HG02798 (cell line): ENCODE measurements at regions not wholly inside any gene's neighbourhood (a gene's known extent, or its start where the extent isn't known, plus 50 kb on each side); places are given as distances from the start of the nearest gene placed in this dataset.

Experiments used
- ATAC-seq: cut with Tn5 transposase; IDR thresholded peaks from one replicate; pipeline ENCODE4 v1.9.1; 2021; ENCODE audit warnings: mild to moderate bottlenecking; ENCODE audit not compliant: unreplicated experiment, poor library complexity

DNA sequence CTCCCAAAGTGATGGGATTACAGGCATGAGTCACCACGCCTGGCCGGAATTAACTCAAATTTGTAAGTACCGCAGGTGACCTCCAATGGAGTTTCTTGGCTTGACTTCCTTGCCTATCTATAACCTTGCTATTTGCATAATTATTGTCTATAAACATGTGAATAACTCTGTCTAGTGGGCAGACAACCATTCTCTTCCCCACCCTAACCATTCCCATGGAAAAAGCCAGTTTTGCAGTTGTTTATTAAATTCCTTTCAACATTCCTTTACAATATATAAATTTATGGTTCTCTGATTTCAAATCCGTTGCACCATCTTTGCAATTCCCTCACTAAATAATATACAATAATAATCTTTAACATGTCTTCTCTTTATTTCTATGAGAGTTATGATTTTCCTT is 61.0 kb upstream of the ZDHHC17 start:
- no peak for ATAC-seq

DNA sequence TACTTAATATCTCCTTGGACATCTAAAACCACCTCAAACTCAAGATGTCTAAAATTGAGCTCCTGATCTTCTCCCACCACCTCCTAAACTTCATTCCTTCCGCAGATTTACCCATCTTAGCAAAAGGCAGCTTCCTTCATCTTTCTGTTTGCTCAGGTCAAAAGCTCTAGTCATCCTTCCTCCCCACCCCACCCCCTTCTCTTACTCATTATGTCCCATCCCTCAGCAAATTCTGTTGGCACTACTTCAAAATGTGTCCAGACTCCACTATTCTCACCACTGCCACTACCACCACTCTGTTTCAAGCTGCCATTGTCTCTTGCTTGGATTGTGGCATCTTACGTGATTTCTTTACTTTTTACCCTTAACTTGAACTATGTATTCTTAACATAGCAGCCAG is 59.2 kb upstream of the ZDHHC17 start:
- no peak for ATAC-seq

DNA sequence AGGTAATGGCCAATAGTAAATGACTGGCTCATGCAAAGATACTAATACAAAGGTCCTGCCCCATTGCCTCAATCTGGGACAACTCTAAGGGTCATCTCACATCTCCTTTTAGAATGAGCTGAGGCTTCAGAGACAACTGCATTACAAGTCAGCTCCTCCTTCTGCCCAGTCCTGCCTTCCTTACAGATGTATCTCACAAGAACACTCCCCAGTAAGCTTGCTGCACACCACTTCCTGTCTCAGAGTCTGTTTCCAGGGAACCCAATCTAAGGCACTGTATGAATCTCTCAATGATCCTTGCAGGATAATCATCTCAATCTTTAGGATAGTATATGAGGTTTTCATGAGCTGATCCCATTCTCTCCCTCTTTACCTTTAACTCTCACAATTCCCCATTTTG is 57.8 kb upstream of the ZDHHC17 start:
- ATAC-seq = no peak

DNA sequence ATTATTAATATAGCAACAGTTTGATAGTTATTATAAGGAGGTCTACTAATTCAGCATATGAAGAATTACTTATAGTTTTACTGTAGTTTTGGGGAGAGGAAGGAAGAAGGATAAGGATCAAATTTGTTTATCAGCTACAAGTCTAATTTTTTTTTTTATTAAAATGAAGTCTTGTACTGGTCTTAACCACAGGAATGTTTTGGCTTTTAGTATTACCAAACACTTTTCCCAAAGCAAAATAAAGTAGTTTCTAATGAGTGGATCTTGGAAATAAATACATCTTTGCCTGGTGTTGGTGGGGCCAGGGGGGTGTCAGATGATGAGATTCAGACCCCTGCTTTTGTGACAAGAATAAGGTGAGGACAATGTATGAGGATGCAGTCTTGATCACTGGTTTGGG is 57.2 kb upstream of the ZDHHC17 start:
- no peak for ATAC-seq

DNA sequence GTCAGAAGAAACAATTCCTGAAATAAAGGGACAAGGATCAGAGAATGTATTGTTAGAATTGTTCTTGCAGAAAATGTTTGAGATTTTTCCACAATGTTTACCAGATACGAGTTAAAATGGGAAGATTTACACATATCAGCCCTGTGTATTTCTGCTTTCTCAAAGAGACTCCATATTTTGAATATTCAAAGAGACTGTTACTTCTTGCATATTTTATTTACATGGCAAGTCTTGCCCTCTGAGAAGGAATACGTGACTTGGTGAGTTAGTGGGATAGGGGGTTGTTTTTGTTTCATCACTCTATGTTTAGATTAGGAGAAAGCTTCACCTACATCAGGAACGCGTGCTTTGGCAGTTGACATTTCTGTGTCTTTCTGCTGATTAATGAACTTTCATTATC is 56.1 kb upstream of the ZDHHC17 start:
- no peak for ATAC-seq

DNA sequence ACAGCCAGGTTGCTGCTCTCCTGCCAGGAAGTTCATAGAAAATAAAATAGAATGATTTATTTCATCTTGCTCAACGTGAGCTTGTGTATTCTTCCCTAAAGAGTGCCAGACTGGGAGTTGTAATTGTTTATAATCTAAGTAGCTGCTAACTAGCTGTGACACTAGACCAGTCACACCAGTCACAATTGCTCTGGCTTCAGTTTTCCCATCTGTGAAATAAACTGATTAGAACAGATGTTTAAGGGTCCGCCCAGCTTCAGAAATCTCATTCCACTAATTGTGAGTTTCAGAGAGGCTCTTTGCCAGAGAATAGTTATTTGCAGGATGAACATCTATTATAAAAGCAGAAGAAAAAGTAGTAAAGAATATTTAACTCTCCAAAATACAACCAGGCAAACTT is 55.6 kb upstream of the ZDHHC17 start:
- ATAC-seq = no peak

DNA sequence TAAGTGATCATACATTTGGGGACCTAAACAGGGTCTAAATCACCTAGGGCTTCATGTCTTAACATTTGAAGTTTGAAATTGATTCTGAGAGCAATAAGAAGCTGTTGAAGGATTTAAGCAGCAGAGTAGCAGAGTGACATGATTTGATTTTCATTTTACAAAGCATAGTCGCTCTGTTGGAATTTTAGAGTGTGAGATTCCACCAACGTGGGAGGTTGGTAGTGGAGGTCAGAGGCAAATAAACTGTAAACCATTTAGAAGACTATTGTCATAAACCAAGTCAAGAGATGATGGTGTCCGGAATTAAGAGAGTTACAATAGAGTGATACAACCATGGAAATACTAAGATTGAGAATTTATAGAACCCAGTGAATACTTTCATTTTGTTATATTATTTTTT is 52.7 kb upstream of the ZDHHC17 start:
- ATAC-seq = no peak

DNA sequence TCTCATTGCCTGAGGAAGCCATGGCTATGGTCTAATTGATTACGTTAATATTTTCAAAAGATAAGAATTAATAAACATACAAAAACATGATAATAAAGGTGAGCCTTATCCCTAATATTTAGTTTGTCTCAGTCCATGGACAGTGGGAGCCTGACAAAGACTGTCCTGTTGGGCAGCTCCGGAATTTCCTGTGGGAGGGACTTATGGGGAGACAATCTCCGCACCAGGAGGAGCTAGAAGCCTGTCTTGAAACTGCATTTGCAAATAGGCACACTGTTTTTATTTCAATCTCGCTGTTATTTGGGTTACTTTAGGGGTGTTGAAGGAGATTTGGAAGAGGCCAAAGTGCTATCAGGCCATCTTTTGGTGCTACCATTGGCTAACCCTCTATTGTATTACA is 50.8 kb upstream of the ZDHHC17 start:
- no peak for ATAC-seq

DNA sequence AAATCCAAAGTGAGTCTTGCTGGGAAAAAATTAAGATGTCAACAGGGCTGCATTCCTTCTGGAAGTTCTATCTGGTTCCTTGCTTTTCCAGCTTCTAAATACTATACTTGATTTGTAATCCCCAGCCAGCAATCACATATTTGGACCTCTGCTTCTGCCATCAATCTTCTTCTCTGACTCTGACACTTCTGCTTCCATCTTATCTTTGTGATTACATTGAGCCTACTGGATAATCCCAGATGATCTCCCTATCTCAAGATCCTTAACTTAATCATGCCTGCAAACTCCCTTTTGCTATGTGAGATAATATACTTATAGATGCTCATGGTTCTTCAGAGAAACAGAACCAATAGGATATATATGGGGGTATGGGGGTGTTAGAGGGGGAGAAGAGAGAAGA is 49.9 kb upstream of the ZDHHC17 start:
- ATAC-seq = no peak
